ENCODE measurements at regions not wholly inside any gene's neighbourhood (a gene's known extent, or its start where the extent isn't known, plus 50 kb on each side); places are given as distances from the start of the nearest gene placed in this dataset.

DNA sequence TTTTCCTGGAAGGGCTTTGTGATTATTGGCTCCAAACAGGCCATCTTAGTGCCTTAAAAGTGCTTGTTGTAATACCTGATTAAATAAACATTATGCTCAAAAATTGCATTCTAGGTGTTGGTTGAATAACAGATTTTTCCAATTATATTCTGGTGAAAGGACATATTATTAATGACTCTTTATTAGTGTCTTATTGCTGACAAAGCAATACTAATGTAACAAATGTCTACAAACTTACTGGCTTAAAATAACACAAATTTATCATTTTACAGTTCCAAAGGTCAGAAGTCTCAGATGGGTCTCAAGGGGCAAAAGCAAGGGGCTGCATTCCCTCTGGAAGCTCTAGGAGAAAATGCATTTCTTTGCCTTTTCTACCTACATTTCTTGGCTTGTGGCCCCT lies 86.9 kb upstream of the CPM start:
- TF ChIP-seq, protein P1, sequence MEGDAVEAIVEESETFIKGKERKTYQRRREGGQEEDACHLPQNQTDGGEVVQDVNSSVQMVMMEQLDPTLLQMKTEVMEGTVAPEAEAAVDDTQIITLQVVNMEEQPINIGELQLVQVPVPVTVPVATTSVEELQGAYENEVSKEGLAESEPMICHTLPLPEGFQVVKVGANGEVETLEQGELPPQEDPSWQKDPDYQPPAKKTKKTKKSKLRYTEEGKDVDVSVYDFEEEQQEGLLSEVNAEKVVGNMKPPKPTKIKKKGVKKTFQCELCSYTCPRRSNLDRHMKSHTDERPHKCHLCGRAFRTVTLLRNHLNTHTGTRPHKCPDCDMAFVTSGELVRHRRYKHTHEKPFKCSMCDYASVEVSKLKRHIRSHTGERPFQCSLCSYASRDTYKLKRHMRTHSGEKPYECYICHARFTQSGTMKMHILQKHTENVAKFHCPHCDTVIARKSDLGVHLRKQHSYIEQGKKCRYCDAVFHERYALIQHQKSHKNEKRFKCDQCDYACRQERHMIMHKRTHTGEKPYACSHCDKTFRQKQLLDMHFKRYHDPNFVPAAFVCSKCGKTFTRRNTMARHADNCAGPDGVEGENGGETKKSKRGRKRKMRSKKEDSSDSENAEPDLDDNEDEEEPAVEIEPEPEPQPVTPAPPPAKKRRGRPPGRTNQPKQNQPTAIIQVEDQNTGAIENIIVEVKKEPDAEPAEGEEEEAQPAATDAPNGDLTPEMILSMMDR (IDR thresholded peaks at IDR 0.05 in 2 of 3, conservative IDR thresholded peaks at IDR 0.05 in 1 of 3; ENCODE audit: control insufficient read depth in 2 of 3, extremely low read depth in 1 of 3, insufficient read depth in 1 of 3, low read depth in 3 of 3, low read length in 3 of 3), result no peak
- TF ChIP-seq EZH2 (IDR thresholded peaks at IDR 0.05; ENCODE audit: borderline replicate concordance, control insufficient read depth, low read depth, low read length), result no peak
- no peak for TF ChIP-seq FOXM1 (IDR thresholded peaks at IDR 0.05; ENCODE audit: low read depth, low read length)
